Breast epithelium (tissue), 4 donors: ENCODE measurements at regions not wholly inside any gene's neighbourhood (a gene's known extent, or its start where the extent isn't known, plus 50 kb on each side); places are given as distances from the start of the nearest gene placed in this dataset.

Source experiments
- DNase-seq, 2 donors: peaks; one replicate each; pipeline ENCODE4 v3.0.0-alpha.2; 2019; ENCODE audit warnings: low spot score in 2 of 2
- H3K27ac ChIP-seq, 2 donors: fragments of 200-600 bp; sonication (generic) in 1 of 2; one replicate each; pipeline ENCODE4 v1.5.1; 2016 to 2019; ENCODE audit warnings: mild to moderate bottlenecking in 1 of 2
- H3K27me3 ChIP-seq, 2 donors: fragments of 200-600 bp; sonication (generic) in 1 of 2; one replicate each; pipeline versions ENCODE4 v1.5.1 to v1.6.0; 2017 to 2019; ENCODE audit warnings: control low read depth in 1 of 2, mild to moderate bottlenecking in 1 of 2
- H3K36me3 ChIP-seq: fragments of 200-600 bp; one replicate; pipeline ENCODE4 v1.5.1; 2019
- H3K4me1 ChIP-seq, 2 donors: fragments of 200-600 bp; sonication (generic); one replicate each; pipeline ENCODE4 v1.5.1; 2016 to 2019; ENCODE audit warnings: control low read depth in 1 of 2
- H3K4me3 ChIP-seq, 3 donors: fragments of 200-600 bp; sonication (generic); 1 replicate in 2 of 3; 2 replicates in 1 of 3; pipeline ENCODE4 v1.5.1; 2016 to 2019; ENCODE audit warnings: mild to moderate bottlenecking in 3 of 3, moderate library complexity in 2 of 3
- H3K9me3 ChIP-seq, 2 donors: fragments of 200-600 bp; sonication (generic) in 1 of 2; one replicate each; pipeline ENCODE4 v1.5.1; 2016 to 2019; ENCODE audit warnings: control low read depth in 1 of 2
- POLR2A ChIP-seq: fragments of 450-650 bp; IDR thresholded peaks from one replicate; pipeline ENCODE4 v1.6.1; 2016; ENCODE audit warnings: antibody characterized with exemption, mild to moderate bottlenecking, moderate library complexity
- POLR2AphosphoS5 ChIP-seq, 3 donors: sonication (generic); formaldehyde crosslinking; IDR thresholded peaks; one replicate each; pipeline ENCODE4 v1.6.1; 2017; ENCODE audit warnings: antibody characterized with exemption in 3 of 3
- intact Hi-C: fragments of 100-400 bp; cut with DNase I; formaldehyde crosslinking; loops from one replicate; pipeline ENCODE4 v1.15.1; 2023; ENCODE audit warnings: low total_unique reads
- TF ChIP-seq, protein P1 (sequence below), 3 donors: fragments of 450-650 bp; IDR thresholded peaks; one replicate each; pipeline ENCODE4 v1.5.1; 2016 to 2017; ENCODE audit warnings: antibody characterized with exemption in 3 of 3, mild to moderate bottlenecking in 3 of 3, moderate library complexity in 3 of 3

DNA sequence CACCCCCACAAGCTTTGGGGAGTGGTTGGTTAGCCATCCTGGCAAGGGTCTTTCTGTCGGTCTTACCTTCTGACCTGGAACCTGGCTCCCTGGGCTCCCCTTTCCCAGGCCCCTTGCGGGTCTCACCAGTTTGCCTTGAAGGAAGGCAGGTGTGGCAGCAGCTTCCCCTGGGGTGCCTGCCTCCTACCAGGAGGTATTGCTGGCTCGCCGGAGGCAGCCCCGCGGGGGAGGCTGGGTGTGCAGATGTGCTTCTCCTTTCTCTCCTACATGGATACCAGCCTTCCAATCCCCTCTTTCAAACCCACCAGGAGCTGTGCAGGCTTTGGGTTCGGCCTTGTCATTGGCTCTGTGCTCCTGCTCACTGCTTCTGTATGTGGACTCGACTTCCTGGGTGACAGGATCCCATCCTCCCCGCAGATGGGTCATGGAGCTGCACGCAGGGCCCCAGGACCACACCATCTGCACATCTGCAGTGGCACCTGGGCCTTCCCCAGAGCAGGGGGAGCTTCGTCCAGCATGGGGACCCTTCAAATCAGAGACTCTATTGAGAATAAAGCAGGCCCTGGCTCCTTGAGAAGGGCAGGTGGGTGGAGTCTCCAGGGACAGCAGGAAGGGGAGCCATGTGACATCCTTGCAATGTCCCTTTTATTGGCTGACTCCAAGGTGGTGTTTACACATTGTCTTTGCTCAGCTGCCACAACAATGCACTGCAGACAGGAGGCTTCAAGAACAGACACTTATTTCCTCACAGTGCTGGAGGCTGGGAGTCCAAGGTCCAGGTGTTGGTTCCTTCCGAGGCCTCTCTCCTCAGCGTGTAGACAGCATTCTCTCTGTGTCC, 592.0 kb downstream of the BRD1 start:
- TF ChIP-seq POLR2A (no peak), POLR2AphosphoS5 (IDR thresholded peaks at IDR 0.05) (no peak)
- TF ChIP-seq, protein P1, sequence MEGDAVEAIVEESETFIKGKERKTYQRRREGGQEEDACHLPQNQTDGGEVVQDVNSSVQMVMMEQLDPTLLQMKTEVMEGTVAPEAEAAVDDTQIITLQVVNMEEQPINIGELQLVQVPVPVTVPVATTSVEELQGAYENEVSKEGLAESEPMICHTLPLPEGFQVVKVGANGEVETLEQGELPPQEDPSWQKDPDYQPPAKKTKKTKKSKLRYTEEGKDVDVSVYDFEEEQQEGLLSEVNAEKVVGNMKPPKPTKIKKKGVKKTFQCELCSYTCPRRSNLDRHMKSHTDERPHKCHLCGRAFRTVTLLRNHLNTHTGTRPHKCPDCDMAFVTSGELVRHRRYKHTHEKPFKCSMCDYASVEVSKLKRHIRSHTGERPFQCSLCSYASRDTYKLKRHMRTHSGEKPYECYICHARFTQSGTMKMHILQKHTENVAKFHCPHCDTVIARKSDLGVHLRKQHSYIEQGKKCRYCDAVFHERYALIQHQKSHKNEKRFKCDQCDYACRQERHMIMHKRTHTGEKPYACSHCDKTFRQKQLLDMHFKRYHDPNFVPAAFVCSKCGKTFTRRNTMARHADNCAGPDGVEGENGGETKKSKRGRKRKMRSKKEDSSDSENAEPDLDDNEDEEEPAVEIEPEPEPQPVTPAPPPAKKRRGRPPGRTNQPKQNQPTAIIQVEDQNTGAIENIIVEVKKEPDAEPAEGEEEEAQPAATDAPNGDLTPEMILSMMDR (IDR thresholded peaks at IDR 0.05) = no peak
- no peak overlapping the region for H3K27ac ChIP-seq
- peaks cover 0 to 54% of the 10 kb centered on the region in 2 donors for H3K27me3 ChIP-seq
- H3K36me3 ChIP-seq = no peaks in the 10 kb centered on the region
- H3K4me3 ChIP-seq = no peak overlapping the region
- DNase-seq = peak; percentile 6
- H3K9me3 ChIP-seq = no peaks in the 10 kb centered on the region
- no peaks in the 10 kb centered on the region for H3K4me1 ChIP-seq
- intact Hi-C loops = no loop called here

DNA sequence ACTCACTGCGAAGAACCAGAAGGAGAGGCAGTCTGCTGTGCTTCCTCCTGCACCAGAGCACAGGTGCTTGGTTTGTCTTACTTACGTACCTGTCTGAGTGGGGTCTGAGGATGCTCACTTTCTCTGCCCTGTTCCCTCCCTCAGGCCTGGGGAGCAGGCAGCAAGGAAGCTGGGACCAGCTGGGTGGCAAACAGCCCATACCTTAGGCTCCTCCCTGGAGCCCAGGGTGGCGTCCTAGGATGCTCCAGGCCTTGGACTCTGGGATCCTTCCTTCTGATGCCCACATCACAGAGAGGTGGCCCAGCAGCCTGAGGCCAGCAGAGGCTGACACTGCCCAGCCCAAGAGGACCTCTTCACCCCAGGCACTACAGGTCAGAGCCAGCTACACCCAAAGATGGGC, 593.2 kb downstream of the BRD1 start:
- H3K36me3 ChIP-seq = no peaks in the 10 kb centered on the region
- TF ChIP-seq, protein P1 (IDR thresholded peaks at IDR 0.05) = no peak
- no peak for TF ChIP-seq POLR2A
- TF ChIP-seq POLR2AphosphoS5 (IDR thresholded peaks at IDR 0.05) = no peak
- DNase-seq = peak; percentile 3 to 30
- H3K4me1 ChIP-seq = no peaks in the 10 kb centered on the region
- H3K27me3 ChIP-seq = peaks cover 0 to 53% of the 10 kb centered on the region in 2 donors
- H3K27ac ChIP-seq = no peak overlapping the region
- H3K9me3 ChIP-seq = no peaks in the 10 kb centered on the region
- H3K4me3 ChIP-seq = no peak overlapping the region
- intact Hi-C loops = no loop called here

DNA sequence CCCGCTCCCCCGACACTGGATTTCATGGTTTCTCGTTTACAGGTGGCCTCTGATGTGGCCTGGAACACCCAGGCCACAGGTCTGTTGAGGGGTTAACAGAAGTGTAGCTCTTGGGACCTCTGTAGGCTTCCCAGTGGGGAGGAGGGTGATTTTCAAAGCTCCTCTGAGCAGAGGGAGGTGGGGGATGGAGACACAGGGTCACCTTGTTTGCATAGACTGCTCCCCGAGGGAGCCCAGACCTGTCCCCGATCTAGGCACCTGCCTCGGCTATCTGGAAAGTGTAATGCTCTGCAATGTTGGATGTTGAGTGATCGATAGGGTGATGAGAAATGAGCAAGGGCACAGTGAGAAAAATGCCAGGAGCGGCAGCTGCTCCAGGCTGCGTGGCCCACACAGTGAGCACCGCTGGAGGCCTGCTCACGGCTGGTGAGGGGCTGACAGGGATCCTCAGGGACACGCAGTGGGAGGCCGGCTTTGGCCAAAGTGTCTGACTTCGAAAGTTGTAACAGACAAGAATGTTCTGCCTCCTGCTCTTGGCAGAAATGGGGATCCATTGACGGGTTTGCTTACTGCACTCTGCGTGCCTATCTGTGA, 594.1 kb downstream of the BRD1 start:
- no peaks in the 10 kb centered on the region for H3K36me3 ChIP-seq
- no peak overlapping the region for H3K4me3 ChIP-seq
- H3K27me3 ChIP-seq = peaks cover 0 to 51% of the 10 kb centered on the region in 2 donors
- intact Hi-C loops = no loop called here
- peak; percentile 5 to 37 for DNase-seq
- TF ChIP-seq, protein P1 (IDR thresholded peaks at IDR 0.05) = no peak
- TF ChIP-seq POLR2A (no peak), POLR2AphosphoS5 (IDR thresholded peaks at IDR 0.05) (no peak)
- H3K27ac ChIP-seq = no peak overlapping the region
- no peaks in the 10 kb centered on the region for H3K9me3 ChIP-seq
- no peaks in the 10 kb centered on the region for H3K4me1 ChIP-seq

DNA sequence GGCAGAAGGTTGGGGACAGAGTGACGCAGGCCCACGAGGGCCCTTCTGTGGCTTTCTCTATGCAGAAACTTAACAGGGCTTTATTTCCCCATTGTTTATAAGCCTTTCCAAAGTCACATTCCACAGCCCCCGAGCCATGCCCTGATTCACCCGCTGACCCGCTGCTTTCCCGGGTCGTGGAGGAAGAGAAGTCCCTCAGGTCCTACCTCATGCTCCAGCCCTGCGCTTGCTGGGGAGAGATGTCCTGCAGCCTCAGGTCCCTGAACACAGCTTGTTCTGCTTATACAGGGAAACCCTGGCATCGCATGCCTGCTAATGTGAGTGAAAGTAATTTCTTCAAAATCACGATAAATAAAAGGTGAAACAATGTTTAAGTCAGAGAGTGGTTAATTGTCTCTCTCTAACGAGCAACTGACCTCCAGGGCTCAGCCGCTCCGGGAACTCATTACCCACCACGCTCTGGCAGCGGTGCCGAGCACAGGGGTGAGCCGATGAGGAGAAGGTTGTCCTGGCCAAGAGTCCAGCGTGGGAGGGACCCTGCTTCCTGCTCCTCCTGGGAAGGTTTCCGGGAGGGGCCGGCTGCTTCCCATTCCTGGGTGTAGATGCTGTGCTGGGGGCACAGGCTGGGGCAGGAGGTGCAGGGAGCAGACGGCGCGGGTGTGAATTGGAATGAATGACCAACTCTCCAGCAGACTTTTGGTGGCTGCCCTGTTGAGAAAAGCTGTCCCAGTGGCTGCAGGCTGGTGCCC, 595.2 kb downstream of the BRD1 start:
- intact Hi-C loops = no loop called here
- H3K9me3 ChIP-seq = peaks cover 0 to 4% of the 10 kb centered on the region in 2 donors
- H3K4me3 ChIP-seq = no peak overlapping the region
- peaks cover 0 to 47% of the 10 kb centered on the region in 2 donors for H3K27me3 ChIP-seq
- TF ChIP-seq POLR2A (no peak), POLR2AphosphoS5 (IDR thresholded peaks at IDR 0.05) (no peak)
- TF ChIP-seq, protein P1 (IDR thresholded peaks at IDR 0.05) = no peak
- H3K4me1 ChIP-seq = no peaks in the 10 kb centered on the region
- DNase-seq = peak; percentile 14 to 43
- no peaks in the 10 kb centered on the region for H3K36me3 ChIP-seq
- no peak overlapping the region for H3K27ac ChIP-seq
